ENCODE measurements at regions not wholly inside any gene's neighbourhood (a gene's known extent, or its start where the extent isn't known, plus 50 kb on each side); places are given as distances from the start of the nearest gene placed in this dataset.

- DNase-seq (ENCODE audit: low read depth) = no peak
- Histone ChIP-seq H3K27me3 (ENCODE audit: control insufficient read depth, insufficient read depth, low read length) (no peaks in the 10 kb centered on the region; the same call in 1 of the 2 replicates), H3K4me3 (ENCODE audit: low read depth, low read length) (no peak overlapping the region), H3K36me3 (ENCODE audit: control insufficient read depth, insufficient read depth, low read length) (no peaks in the 10 kb centered on the region)
- TF ChIP-seq CTCF (IDR thresholded peaks at IDR 0.05; ENCODE audit: insufficient read depth, low read depth, low read length) = no peak
- ChIA-PET CTCF (no interaction called here), POLR2A (no interaction called here)
Measured at GRCh38 chr1:29458737-29459619, 222.7 kb downstream of the PTPRU start.

GRCh38 chr1:29457496-29458368 lies 221.4 kb downstream of the PTPRU start:
- POLR2A ChIA-PET = no interaction called here
- CTCF ChIA-PET = interaction anchor here (0.7 kb wide), 1 partner anchor 221 kb away, joined by 3 read pairs; no protein-coding TSS in a partner anchor
- Histone ChIP-seq H3K4me3 (ENCODE audit: low read depth, low read length) (no peak overlapping the region), H3K36me3 (ENCODE audit: control insufficient read depth, insufficient read depth, low read length) (no peaks in the 10 kb centered on the region), H3K27me3 (ENCODE audit: control insufficient read depth, insufficient read depth, low read length) (no peaks in the 10 kb centered on the region; the same call in 1 of the 2 replicates)
- no peak for DNase-seq (ENCODE audit: low read depth)
- TF ChIP-seq CTCF (IDR thresholded peaks at IDR 0.05; ENCODE audit: insufficient read depth, low read depth, low read length) = no peak

- DNase-seq (ENCODE audit: low read depth) = no peak
- ChIA-PET POLR2A (no interaction called here), CTCF (no interaction called here)
- no peak for TF ChIP-seq CTCF (IDR thresholded peaks at IDR 0.05; ENCODE audit: insufficient read depth, low read depth, low read length)
- H3K4me3 ChIP-seq (ENCODE audit: low read depth, low read length) = no peak overlapping the region
- H3K27me3 ChIP-seq (ENCODE audit: control insufficient read depth, insufficient read depth, low read length) = no peaks in the 10 kb centered on the region; the same call in 1 of the 2 replicates
- H3K36me3 ChIP-seq (ENCODE audit: control insufficient read depth, insufficient read depth, low read length) = no peaks in the 10 kb centered on the region
Measured at GRCh38 chr1:29456685-29457435, 220.5 kb downstream of the PTPRU start.

- POLR2A ChIA-PET = no interaction called here
- CTCF ChIA-PET = interaction anchor here (0.8 kb wide), 1 partner anchor 909 kb away, joined by 3 read pairs; no protein-coding TSS in a partner anchor
- no peak for TF ChIP-seq CTCF (IDR thresholded peaks at IDR 0.05; ENCODE audit: insufficient read depth, low read depth, low read length)
- H3K27me3 ChIP-seq (ENCODE audit: control insufficient read depth, insufficient read depth, low read length) = no peaks in the 10 kb centered on the region; the same call in 1 of the 2 replicates
- H3K36me3 ChIP-seq (ENCODE audit: control insufficient read depth, insufficient read depth, low read length) = no peaks in the 10 kb centered on the region
- no peak overlapping the region for H3K4me3 ChIP-seq (ENCODE audit: low read depth, low read length)
- no peak for DNase-seq (ENCODE audit: low read depth)
Measured at GRCh38 chr1:29455781-29456180, 219.5 kb downstream of the PTPRU start.

Measured in BJ (cell line).